WTC11 (cell line): ENCODE measurements at regions not wholly inside any gene's neighbourhood (a gene's known extent, or its start where the extent isn't known, plus 50 kb on each side); places are given as distances from the start of the nearest gene placed in this dataset.

Experiments used
- ATF3 ChIP-seq: sonication (generic); formaldehyde crosslinking; conservative IDR thresholded peaks from 2 replicates; pipeline ENCODE4 v1.8.1; 2022; ENCODE audit warnings: mild to moderate bottlenecking, missing genetic modification reagents
- CTCF ChIP-seq: fragments of 200-600 bp; IDR thresholded peaks from 2 replicates; pipeline ENCODE4 v1.8.0; 2022; ENCODE audit warnings: antibody characterized with exemption
- E2F1 ChIP-seq: sonication (generic); formaldehyde crosslinking; IDR thresholded peaks from 2 replicates; pipeline ENCODE4 v1.8.0; 2022; ENCODE audit warnings: mild to moderate bottlenecking, missing genetic modification reagents
- ESRRA ChIP-seq: sonication (generic); formaldehyde crosslinking; IDR thresholded peaks from 2 replicates; pipeline ENCODE4 v1.8.1; 2022; ENCODE audit warnings: mild to moderate bottlenecking, missing genetic modification reagents, borderline replicate concordance
- ZBTB21 ChIP-seq: sonication (generic); formaldehyde crosslinking; IDR thresholded peaks from 2 replicates; pipeline ENCODE4 v1.8.1; 2023; ENCODE audit warnings: mild to moderate bottlenecking, missing genetic modification reagents, borderline replicate concordance
- ZNF138 ChIP-seq: sonication (generic); formaldehyde crosslinking; conservative IDR thresholded peaks from 2 replicates; pipeline ENCODE4 v1.8.1; 2022; ENCODE audit warnings: mild to moderate bottlenecking, moderate library complexity, missing genetic modification reagents
- ZNF512 ChIP-seq: sonication (generic); formaldehyde crosslinking; IDR thresholded peaks from 2 replicates; pipeline ENCODE4 v1.8.1; 2022; ENCODE audit warnings: missing genetic modification reagents, borderline replicate concordance

GRCh38 chr4:57371671-57372070 lies 261.5 kb upstream of the IGFBP7 start:
- TF ChIP-seq ZNF138 (CRISPR knock-in tag) (no peak), ZNF512 (no peak), ATF3 (CRISPR knock-in tag) (no peak), E2F1 (CRISPR knock-in tag) (no peak), ZBTB21 (CRISPR knock-in tag) (no peak), CTCF (no peak), ESRRA (CRISPR knock-in tag) (no peak)
